ENCODE measurements at regions not wholly inside any gene's neighbourhood (a gene's known extent, or its start where the extent isn't known, plus 50 kb on each side); places are given as distances from the start of the nearest gene placed in this dataset.

- DNase-seq: no peak
Measured at GRCh38 chr4:129352480-129352879, 256.5 kb downstream of the C4orf33 start.

DNA sequence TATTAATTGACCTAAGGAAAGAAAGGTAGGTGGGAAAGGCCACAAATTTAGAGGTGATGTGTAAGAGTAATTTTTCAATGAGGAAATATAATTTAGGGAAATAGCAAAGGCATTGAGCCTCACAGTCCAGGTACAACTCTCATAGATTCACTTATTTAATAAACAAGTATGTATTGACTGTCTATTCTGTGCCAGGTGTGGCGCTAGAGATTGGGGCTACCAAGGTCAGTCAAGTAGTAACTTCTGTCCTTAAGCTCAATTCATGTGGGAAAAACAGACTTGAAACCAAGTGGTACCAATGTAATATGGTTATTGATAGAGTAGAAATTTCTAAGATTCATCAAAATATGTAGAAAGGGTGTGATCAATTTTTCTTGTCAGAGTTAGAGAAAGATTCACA, 257.5 kb downstream of the C4orf33 start:
- no peak for DNase-seq

DNA sequence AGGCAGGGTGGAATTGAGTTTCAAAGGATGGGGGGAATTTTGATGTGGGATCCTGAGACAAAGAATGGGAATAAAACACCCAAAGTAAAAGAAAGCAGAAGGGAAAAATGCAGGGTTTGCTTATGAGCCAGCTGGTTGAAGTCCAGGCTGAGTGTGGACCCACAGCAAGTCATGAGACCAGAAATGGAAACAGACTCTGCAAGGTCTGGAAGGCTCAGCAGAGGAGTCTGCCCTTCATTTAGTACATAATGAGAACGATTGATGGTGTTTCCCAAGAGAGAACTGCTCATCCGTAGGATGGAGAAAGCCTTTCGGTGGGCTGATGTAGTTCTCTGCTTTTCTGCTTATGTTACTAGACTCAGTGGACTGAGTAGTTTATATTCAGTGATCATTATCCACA, 259.1 kb downstream of the C4orf33 start:
- no peak for DNase-seq

DNA sequence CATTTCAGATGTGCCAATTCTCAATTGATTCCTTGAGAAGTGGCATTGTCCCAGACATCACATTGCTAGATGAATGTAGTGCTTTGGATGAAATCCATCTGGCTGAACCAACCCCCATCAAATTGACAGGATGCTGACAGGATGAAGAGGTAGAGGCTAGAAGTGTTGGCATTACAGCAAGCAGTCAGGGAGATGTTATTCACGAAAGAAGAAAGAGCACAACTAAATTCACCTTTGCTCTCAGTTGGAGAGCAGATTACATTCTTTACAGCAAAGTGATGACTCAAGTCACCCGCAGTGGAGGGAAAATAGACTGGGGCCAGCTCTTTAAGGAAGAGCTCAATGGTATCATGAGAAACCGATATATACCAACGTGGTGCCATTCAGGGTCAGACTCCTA, 259.6 kb downstream of the C4orf33 start:
- no peak for DNase-seq

DNA sequence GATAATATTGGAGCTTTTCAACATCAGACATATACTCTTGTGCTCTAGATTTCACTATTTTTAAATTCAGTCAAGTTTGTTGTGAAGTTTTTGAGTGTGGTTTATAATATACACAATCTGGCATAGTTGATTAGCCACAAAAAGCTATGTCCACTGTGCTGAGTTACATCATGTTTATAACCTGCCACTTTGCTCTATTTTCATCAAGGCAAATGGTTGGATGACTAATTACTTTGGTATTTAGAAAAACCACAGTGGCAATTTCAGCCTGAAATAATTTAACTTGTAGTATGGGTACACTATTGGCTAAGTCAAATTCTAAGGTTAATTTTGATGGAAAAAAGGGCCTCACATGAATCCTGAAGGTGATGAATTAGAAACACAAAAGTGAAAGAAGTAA, 262.6 kb downstream of the C4orf33 start:
- peak; percentile 32 for DNase-seq

- no peak for DNase-seq
Measured at GRCh38 chr4:129359461-129359860, 263.5 kb downstream of the C4orf33 start.

GRCh38 chr4:129362691-129363274, 266.8 kb downstream of the C4orf33 start:
- no peak for DNase-seq

GRCh38 chr4:129364747-129365452, 268.9 kb downstream of the C4orf33 start:
- no peak for DNase-seq

DNA sequence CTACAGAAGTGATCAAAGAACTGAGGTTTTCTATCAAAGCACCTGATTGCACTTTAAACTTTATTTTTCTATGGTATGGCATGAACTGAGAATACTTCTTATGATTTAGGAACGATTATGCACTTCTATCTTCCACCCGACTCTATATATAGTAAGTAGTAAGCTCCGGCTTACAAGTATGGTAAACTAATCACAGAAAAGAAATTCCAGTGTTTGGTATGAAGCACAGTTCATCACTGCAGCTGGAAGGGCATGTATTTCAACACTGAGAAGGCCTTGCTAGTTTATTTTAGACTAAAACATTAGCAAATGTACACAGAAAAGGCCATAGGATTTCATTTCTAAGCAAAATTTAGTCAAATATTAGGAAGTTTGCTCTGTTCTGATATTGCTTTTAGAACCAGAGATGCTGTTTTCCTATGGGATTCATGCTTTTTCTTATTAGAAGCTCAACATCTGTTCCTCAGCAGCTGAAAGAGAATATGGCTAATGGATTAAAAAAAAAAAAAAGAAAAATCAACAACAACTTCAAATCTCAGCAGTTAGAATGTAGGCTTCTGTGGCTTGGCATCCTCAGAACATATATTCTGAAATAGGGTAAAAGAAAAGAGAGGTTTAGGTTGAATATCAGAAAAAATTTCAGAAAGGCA, 273.5 kb downstream of the C4orf33 start:
- DNase-seq: no peak

- DNase-seq: no peak
Measured at GRCh38 chr4:129371065-129371464, 275.1 kb downstream of the C4orf33 start.

DNA sequence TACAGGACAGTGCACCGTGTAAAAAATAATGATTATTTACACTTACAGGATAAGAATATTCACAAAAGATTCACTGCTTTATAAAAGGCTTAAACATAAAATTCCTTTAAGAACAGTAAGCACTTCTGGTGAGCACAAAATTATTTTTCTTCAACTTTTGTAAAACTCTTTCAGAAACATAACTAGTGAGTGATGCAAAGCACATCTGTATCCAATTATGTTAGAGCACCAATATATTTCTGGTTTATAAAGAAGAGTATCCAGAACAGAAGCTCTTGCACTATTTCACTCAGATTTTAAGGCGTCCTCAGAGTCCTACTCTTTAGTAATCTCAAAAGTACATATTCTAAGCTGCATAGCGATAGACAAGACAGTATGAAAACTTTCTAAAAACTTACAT, 276.0 kb downstream of the C4orf33 start:
- no peak for DNase-seq

DNA sequence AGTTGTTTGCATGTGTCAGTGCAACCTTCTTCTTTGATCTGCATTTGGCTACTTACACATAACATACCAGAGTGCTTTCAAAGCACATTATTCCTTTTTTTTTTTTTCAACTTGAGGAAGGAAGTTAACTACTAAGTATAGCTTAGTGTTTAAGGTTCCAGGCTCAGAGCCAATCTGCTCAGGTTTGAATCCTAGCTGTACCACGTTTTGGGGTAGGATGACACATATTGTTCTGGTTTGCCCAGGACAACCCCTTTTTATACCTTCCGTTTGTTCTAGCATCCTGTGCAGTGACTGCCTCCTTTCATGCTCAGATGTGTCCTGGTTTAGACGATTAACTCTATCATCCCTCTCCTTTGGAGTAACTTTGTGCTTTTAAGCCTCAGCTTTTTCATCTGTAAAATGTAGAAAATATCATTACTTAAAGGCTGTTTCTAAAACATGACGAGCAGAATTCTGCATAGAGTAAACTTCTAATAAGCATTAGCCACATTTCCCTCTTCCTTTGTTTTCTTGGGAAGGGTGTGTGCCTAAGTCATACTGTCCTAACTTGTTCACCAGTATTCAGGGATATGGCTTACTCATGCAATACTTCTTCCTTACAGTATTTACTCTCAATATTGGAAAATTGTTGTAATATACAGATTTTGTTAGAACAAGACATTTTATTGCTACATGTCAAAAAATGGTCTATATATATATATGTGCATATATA, 281.3 kb downstream of the C4orf33 start:
- no peak for DNase-seq

GRCh38 chr4:129378364-129378763, 282.4 kb downstream of the C4orf33 start:
- no peak for DNase-seq

GRCh38 chr4:129379429-129379828, 283.5 kb downstream of the C4orf33 start:
- DNase-seq: no peak

DNA sequence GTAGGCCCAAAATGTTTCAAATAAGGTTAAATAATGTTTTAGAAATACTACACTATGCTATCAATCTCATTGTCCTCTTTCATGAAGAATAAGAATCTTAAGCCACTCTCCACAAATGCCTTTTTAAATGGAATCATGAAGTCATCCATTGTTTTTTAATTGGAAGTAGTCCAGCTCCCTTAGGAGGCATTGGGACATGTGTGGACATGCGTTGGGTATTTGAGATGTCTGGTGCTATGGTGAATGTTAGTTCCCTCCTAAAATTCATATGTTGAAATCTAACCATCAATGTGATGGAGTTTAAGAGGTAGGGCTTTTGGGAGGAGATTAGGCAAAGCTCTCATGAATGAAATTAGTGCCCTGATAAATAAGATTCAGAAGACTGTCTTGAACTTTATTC, 289.0 kb downstream of the C4orf33 start:
- DNase-seq: no peak

- DNase-seq: no peak
Measured at GRCh38 chr4:129387666-129388065, 291.7 kb downstream of the C4orf33 start.

DNA sequence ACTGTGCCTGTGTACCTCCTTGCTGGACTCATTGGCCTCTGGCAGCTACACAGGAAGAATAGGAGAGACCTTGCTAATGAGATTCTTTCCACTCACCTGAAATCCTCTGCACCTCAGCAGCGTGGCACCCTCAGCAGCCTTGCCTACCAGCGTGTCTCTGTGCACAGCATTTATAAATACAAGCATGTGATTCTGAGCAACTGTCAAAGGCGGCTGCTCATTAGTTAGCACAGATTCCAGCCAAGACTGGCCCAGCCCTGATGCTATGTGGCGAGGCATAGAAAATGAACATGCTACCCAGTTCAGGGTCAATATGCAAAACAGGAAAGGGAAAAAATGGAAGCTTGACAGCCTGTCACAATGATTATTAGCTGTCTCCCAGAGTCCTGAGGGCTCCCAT, 298.0 kb downstream of the C4orf33 start:
- no peak for DNase-seq

- no peak for DNase-seq
Measured at GRCh38 chr4:129394635-129395034, 298.7 kb downstream of the C4orf33 start.

DNA sequence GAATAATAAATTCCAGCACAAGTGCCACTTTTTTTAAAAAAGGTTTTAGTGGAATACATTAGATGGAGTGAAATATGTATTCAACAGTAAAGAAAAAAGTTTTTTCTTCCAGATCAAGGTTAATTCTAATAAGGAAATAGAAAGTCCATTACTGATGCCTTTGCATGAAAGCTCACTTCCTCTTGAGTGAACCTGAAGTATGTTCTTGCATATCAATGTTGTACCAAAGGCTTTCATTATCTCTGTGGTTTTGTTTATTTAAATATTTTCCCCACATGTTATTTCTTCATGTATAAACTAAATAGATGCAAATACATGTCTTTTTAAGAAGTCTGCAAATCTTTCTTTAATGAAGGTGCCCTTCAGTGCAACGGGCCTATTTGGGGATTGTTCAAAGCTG, 307.9 kb downstream of the C4orf33 start:
- no peak for DNase-seq

DNA sequence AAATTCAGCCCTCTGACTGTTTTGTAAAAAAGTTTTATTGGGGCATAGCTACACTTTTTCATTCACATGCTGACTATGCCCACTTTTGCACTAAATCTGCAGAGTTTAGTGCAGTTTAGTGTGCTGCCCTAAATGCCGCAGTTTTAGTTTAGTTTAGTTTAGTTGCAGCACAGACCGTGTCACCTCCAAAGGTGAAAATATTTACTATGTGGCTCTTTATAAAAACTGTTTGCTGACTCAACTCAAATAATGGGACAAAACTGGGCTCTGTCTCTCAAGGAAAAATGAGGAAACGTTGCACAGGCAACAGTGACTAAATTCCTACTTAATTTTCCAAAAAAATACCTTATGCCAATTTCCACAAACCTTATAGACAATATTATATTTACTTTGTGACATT, 314.2 kb downstream of the C4orf33 start:
- no peak for DNase-seq

GRCh38 chr4:129415004-129415403, 319.1 kb downstream of the C4orf33 start:
- DNase-seq: no peak

GRCh38 chr4:129420637-129421036, 324.7 kb downstream of the C4orf33 start:
- DNase-seq: no peak

GRCh38 chr4:129422277-129422676, 326.3 kb downstream of the C4orf33 start:
- DNase-seq: no peak

- DNase-seq: no peak
Measured at GRCh38 chr4:129428454-129428853, 332.5 kb downstream of the C4orf33 start.

All from NCI-H226 (cell line).